K562 (cell line): ENCODE measurements at regions not wholly inside any gene's neighbourhood (a gene's known extent, or its start where the extent isn't known, plus 50 kb on each side); places are given as distances from the start of the nearest gene placed in this dataset.

Source experiments
- BMI1 ChIP-seq: fragments of 150-350 bp; IDR thresholded peaks from 2 replicates; pipeline ENCODE4 v1.6.1; 2014; ENCODE audit warnings: low read length
- CBX3 ChIP-seq, 2 experiments: IDR thresholded peaks; 1 replicate in 1 of 2; 2 replicates in 1 of 2; pipeline ENCODE4 v1.6.1; 2012; ENCODE audit warnings: inconsistent platforms in 2 of 2, low read length in 2 of 2, borderline replicate concordance in 1 of 2, control low read depth in 1 of 2
- CBX5 ChIP-seq: IDR thresholded peaks from 2 replicates; pipeline ENCODE4 v1.6.1; 2014; ENCODE audit warnings: low read depth, borderline replicate concordance
- CHCHD3 ChIP-seq: fragments of 250-450 bp; sonication (Bioruptor Pico); IDR thresholded peaks from 2 replicates; pipeline ENCODE4 v2.1.2; 2022; ENCODE audit warnings: mild to moderate bottlenecking
- CTBP1 ChIP-seq: fragments of 450-650 bp; IDR thresholded peaks from 2 replicates; pipeline ENCODE4 v1.6.1; 2016; ENCODE audit warnings: borderline replicate concordance
- DEAF1 ChIP-seq: fragments of 450-650 bp; formaldehyde crosslinking; IDR thresholded peaks from 2 replicates; pipeline ENCODE4 v1.4.0; 2020; ENCODE audit warnings: mild to moderate bottlenecking, moderate library complexity
- ESRRA ChIP-seq: fragments of 450-650 bp; IDR thresholded peaks from 2 replicates; pipeline ENCODE4 v1.6.1; 2014; ENCODE audit warnings: low read depth, mild to moderate bottlenecking, moderate library complexity, borderline replicate concordance
- HNRNPL ChIP-seq: fragments of 200-400 bp; formaldehyde crosslinking; IDR thresholded peaks from 2 replicates; pipeline ENCODE4 v1.6.1; 2017; ENCODE audit warnings: low read depth, mild to moderate bottlenecking, low read length
- JUNB ChIP-seq: fragments of 450-650 bp; formaldehyde crosslinking; conservative IDR thresholded peaks from 2 replicates; pipeline ENCODE4 v1.4.0; 2020; ENCODE audit warnings: mild to moderate bottlenecking
- KLF1 ChIP-seq: fragments of 450-650 bp; IDR thresholded peaks from 2 replicates; pipeline ENCODE4 v1.6.1; 2016; ENCODE audit warnings: missing genetic modification characterization, missing compliant biosample characterization
- LCOR ChIP-seq: sonication (generic); formaldehyde crosslinking; IDR thresholded peaks from 2 replicates; pipeline ENCODE4 v1.8.0; 2022; ENCODE audit warnings: mild to moderate bottlenecking, missing genetic modification reagents
- MCM2 ChIP-seq: fragments of 450-650 bp; IDR thresholded peaks from 2 replicates; pipeline ENCODE4 v1.6.1; 2017; ENCODE audit warnings: low read depth, mild to moderate bottlenecking
- NFRKB ChIP-seq: fragments of 450-650 bp; IDR thresholded peaks from 2 replicates; pipeline ENCODE4 v1.6.1; 2016; ENCODE audit warnings: low read depth
- POLR3A ChIP-seq: IDR thresholded peaks from 2 replicates; pipeline ENCODE4 v1.6.1; 2011; ENCODE audit warnings: borderline replicate concordance, mild to moderate bottlenecking, moderate library complexity; ENCODE audit not compliant: insufficient read length, insufficient read depth; ENCODE audit errors: extremely low read depth
- RFX7 ChIP-seq: fragments of 250-450 bp; sonication (Bioruptor Pico); IDR thresholded peaks from 2 replicates; pipeline ENCODE4 v1.5.1; 2021; ENCODE audit warnings: mild to moderate bottlenecking
- SAFB ChIP-seq: fragments of 200-400 bp; formaldehyde crosslinking; IDR thresholded peaks from 2 replicates; pipeline ENCODE4 v1.6.1; 2017; ENCODE audit warnings: low read depth, low read length, borderline replicate concordance
- SAP30 ChIP-seq: fragments of 200-600 bp; sonication (generic); IDR thresholded peaks from 2 replicates; pipeline ENCODE4 v1.6.1; 2012; ENCODE audit warnings: borderline replicate concordance, low read depth, mild to moderate bottlenecking, moderate library complexity, low read length, control low read depth, inconsistent platforms; ENCODE audit not compliant: insufficient read depth, poor library complexity, severe bottlenecking
- SREBF2 ChIP-seq: sonication (generic); formaldehyde crosslinking; IDR thresholded peaks from 2 replicates; pipeline ENCODE4 v1.4.0; 2020; ENCODE audit warnings: mild to moderate bottlenecking, missing genetic modification reagents
- SRF ChIP-seq, 2 experiments: fragments of 250-450, 450-650 bp in 1 of 2; sonication (Bioruptor Pico) in 1 of 2; sonication (generic) in 1 of 2; formaldehyde crosslinking; IDR thresholded peaks; 2 replicates each; pipeline versions ENCODE4 v1.5.0 to v1.5.1; 2020 to 2022; ENCODE audit warnings: mild to moderate bottlenecking in 1 of 2, missing genetic modification reagents in 1 of 2
- STAT5A ChIP-seq: IDR thresholded peaks from 2 replicates; pipeline ENCODE4 v1.6.1; 2012; ENCODE audit warnings: low read length, inconsistent platforms, borderline replicate concordance
- TCF15 ChIP-seq: fragments of 250-450 bp; sonication (Bioruptor Pico); IDR thresholded peaks from 2 replicates; pipeline ENCODE4 v1.8.0; 2022; ENCODE audit warnings: moderate library complexity, mild to moderate bottlenecking, inconsistent platforms
- THAP7 ChIP-seq: fragments of 250-450 bp; sonication (Bioruptor Pico); IDR thresholded peaks from 2 replicates; pipeline ENCODE4 v1.5.0; 2021
- YBX1 ChIP-seq: fragments of 450-650 bp; IDR thresholded peaks from 2 replicates; pipeline ENCODE4 v1.7.1; 2016; ENCODE audit warnings: mild to moderate bottlenecking
- ZNF134 ChIP-seq: fragments of 250-450 bp; sonication (Bioruptor Pico); conservative IDR thresholded peaks from 2 replicates; pipeline ENCODE4 v1.4.0; 2020
- ZNF282 ChIP-seq: sonication (generic); formaldehyde crosslinking; IDR thresholded peaks from 2 replicates; pipeline ENCODE4 v1.8.1; 2023; ENCODE audit warnings: missing genetic modification reagents
- ZNF431 ChIP-seq: sonication (generic); formaldehyde crosslinking; IDR thresholded peaks from 2 replicates; pipeline ENCODE4 v1.8.0; 2022; ENCODE audit warnings: mild to moderate bottlenecking, missing genetic modification reagents
- ZNF444 ChIP-seq: fragments of 250-450 bp; sonication (Bioruptor Pico); IDR thresholded peaks from 2 replicates; pipeline ENCODE4 v1.4.0; 2020; ENCODE audit warnings: mild to moderate bottlenecking, moderate library complexity
- ZNF655 ChIP-seq: fragments of 250-450 bp; sonication (Bioruptor Pico); IDR thresholded peaks from 2 replicates; pipeline ENCODE4 v1.5.0; 2021
- ZNF830 ChIP-seq: fragments of 250-450 bp; sonication (Bioruptor Pico); IDR thresholded peaks from 2 replicates; pipeline ENCODE4 v1.5.0; 2021; ENCODE audit warnings: mild to moderate bottlenecking
- ZSCAN32 ChIP-seq: fragments of 450-650 bp; formaldehyde crosslinking; IDR thresholded peaks from 2 replicates; pipeline ENCODE4 v1.4.0; 2020; ENCODE audit warnings: mild to moderate bottlenecking, moderate library complexity

- TF ChIP-seq JUNB (CRISPR knock-in tag) (no peak), ZNF134 (CRISPR knock-in tag) (no peak), NFRKB (no peak), MCM2 (no peak), RFX7 (CRISPR knock-in tag) (no peak), ESRRA (no peak; the same call in 1 of the 2 replicates), SREBF2 (no peak), BMI1 (no peak), SAP30 (no peak), SRF (CRISPR knock-in tag; IDR thresholded peaks at IDR 0.05) (no peak), THAP7 (CRISPR knock-in tag) (no peak), POLR3A (no peak), HNRNPL (no peak), DEAF1 (CRISPR knock-in tag) (no peak), KLF1 (no peak), CBX5 (no peak), SAFB (no peak), LCOR (CRISPR knock-in tag) (no peak), ZSCAN32 (no peak), ZNF444 (no peak), CBX3 (IDR thresholded peaks at IDR 0.05; ENCODE audit: borderline replicate concordance in 1 of 2, low read length in 2 of 2) (no peak), CTBP1 (peak; percentile 70; the same call in 1 of the 2 replicates), ZNF655 (CRISPR knock-in tag) (no peak), ZNF830 (CRISPR knock-in tag) (no peak), YBX1 (no peak), ZNF431 (CRISPR knock-in tag) (no peak), TCF15 (no peak), STAT5A (no peak), ZNF282 (CRISPR knock-in tag) (no peak), CHCHD3 (CRISPR knock-in tag) (no peak)
Measured at GRCh38 chr18:22110461-22110924, 58.9 kb upstream of the GATA6 start (continued).
